C4-2B (cell line): ENCODE measurements at regions not wholly inside any gene's neighbourhood (a gene's known extent, or its start where the extent isn't known, plus 50 kb on each side); places are given as distances from the start of the nearest gene placed in this dataset.

Source experiments
- CTCF ChIP-seq: fragments of 450-650 bp; conservative IDR thresholded peaks from 2 replicates; pipeline ENCODE4 v1.5.1; 2017; ENCODE audit warnings: mild to moderate bottlenecking
- ZFX ChIP-seq: fragments of 450-650 bp; IDR thresholded peaks from 2 replicates; pipeline ENCODE4 v1.6.1; 2017

- TF ChIP-seq CTCF: no peak
- TF ChIP-seq ZFX: no peak
These were observed 580.1 kb upstream of the CITED2 start for GRCh38 chr6:139954463-139955071.
